ENCODE measurements at regions not wholly inside any gene's neighbourhood (a gene's known extent, or its start where the extent isn't known, plus 50 kb on each side); places are given as distances from the start of the nearest gene placed in this dataset.

DNA sequence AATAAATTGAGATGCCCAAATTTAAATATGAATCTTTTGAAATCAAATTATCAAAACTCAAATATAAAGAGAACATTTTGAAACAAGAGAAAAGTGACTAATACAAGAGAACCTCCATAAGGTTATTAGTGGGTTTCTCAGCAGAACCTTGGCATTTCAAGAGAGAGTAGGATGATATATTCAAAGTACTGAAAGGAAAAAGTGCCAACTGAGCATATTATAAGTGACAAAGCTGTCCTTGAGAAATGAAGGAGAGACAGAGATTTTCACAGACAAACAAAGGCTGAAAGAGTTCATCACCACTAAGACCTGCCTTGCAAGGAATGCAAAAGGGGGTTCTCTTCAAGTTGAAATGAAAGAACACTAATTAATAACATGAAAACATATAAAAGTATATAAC, 366.0 kb downstream of the HINT1 start:
- no peaks in the 10 kb centered on the region for H3K36me3 ChIP-seq (replicated peaks in 1 of 2; ENCODE audit: control insufficient read depth in 1 of 2, insufficient read depth in 2 of 2, low read length in 1 of 2)
- POLR2A ChIA-PET, result no interaction called here

DNA sequence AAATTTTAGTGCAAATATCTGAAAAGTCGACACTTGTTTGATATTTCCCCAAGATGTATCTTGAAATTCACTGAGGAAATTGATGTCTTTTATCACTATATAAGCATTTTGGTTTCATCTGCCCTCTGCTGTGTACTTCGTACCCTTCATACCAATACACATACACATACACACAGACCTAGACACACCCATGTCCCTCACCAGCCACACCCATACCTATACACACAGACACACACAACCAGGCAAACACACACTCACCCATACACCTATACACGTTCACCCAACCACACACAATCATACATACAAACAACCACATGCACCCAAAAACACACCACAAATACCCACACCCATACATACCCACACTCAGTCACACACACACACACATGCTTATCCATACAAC, 367.8 kb downstream of the HINT1 start:
- no peaks in the 10 kb centered on the region for H3K4me1 ChIP-seq (ENCODE audit: control insufficient read depth in 1 of 2, insufficient read depth in 2 of 2, low read depth in 1 of 2, low read length in 1 of 2)
- no peaks in the 10 kb centered on the region for H3K9me3 ChIP-seq
- H4K20me1 ChIP-seq (ENCODE audit: insufficient read depth), result no peaks in the 10 kb centered on the region
- no peaks in the 10 kb centered on the region for H3K79me2 ChIP-seq (ENCODE audit: insufficient read depth)
- TF ChIP-seq NRF1 (IDR thresholded peaks at IDR 0.05; ENCODE audit: low read depth, low read length), result no peak
- TF ChIP-seq, protein P1, sequence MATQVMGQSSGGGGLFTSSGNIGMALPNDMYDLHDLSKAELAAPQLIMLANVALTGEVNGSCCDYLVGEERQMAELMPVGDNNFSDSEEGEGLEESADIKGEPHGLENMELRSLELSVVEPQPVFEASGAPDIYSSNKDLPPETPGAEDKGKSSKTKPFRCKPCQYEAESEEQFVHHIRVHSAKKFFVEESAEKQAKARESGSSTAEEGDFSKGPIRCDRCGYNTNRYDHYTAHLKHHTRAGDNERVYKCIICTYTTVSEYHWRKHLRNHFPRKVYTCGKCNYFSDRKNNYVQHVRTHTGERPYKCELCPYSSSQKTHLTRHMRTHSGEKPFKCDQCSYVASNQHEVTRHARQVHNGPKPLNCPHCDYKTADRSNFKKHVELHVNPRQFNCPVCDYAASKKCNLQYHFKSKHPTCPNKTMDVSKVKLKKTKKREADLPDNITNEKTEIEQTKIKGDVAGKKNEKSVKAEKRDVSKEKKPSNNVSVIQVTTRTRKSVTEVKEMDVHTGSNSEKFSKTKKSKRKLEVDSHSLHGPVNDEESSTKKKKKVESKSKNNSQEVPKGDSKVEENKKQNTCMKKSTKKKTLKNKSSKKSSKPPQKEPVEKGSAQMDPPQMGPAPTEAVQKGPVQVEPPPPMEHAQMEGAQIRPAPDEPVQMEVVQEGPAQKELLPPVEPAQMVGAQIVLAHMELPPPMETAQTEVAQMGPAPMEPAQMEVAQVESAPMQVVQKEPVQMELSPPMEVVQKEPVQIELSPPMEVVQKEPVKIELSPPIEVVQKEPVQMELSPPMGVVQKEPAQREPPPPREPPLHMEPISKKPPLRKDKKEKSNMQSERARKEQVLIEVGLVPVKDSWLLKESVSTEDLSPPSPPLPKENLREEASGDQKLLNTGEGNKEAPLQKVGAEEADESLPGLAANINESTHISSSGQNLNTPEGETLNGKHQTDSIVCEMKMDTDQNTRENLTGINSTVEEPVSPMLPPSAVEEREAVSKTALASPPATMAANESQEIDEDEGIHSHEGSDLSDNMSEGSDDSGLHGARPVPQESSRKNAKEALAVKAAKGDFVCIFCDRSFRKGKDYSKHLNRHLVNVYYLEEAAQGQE (IDR thresholded peaks at IDR 0.05; ENCODE audit: low read depth, low read length), result no peak
- TF ChIP-seq SIN3A (IDR thresholded peaks at IDR 0.05; ENCODE audit: borderline replicate concordance, low read depth, low read length), result no peak
- TF ChIP-seq RXRA (IDR thresholded peaks at IDR 0.05; ENCODE audit: borderline replicate concordance, low read depth), result no peak
- TF ChIP-seq, protein P2, sequence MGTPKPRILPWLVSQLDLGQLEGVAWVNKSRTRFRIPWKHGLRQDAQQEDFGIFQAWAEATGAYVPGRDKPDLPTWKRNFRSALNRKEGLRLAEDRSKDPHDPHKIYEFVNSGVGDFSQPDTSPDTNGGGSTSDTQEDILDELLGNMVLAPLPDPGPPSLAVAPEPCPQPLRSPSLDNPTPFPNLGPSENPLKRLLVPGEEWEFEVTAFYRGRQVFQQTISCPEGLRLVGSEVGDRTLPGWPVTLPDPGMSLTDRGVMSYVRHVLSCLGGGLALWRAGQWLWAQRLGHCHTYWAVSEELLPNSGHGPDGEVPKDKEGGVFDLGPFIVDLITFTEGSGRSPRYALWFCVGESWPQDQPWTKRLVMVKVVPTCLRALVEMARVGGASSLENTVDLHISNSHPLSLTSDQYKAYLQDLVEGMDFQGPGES (IDR thresholded peaks at IDR 0.05; ENCODE audit: low read depth, low read length), result no peak
- TF ChIP-seq, protein P3, sequence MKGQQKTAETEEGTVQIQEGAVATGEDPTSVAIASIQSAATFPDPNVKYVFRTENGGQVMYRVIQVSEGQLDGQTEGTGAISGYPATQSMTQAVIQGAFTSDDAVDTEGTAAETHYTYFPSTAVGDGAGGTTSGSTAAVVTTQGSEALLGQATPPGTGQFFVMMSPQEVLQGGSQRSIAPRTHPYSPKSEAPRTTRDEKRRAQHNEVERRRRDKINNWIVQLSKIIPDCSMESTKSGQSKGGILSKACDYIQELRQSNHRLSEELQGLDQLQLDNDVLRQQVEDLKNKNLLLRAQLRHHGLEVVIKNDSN (IDR thresholded peaks at IDR 0.05; ENCODE audit: borderline replicate concordance, low read depth), result no peak
- TF ChIP-seq TEAD4 (IDR thresholded peaks at IDR 0.05; ENCODE audit: borderline replicate concordance, insufficient read depth), result no peak
- H3K27ac ChIP-seq (ENCODE audit: low read depth in 2 of 2, low read length in 1 of 2), result no peak overlapping the region
- 7% methylated on average over 3 of the region's 3 CpGs for WGBS (ENCODE audit: low lambda C conversion rate)
- ChIA-PET POLR2A (no interaction called here), CTCF (no interaction called here)
- DNase-seq, result no peak
- H2AFZ ChIP-seq (ENCODE audit: low read depth), result no peak overlapping the region
- no peaks in the 10 kb centered on the region for H3K27me3 ChIP-seq (ENCODE audit: insufficient read depth)
- H3K4me3 ChIP-seq (ENCODE audit: low read depth in 2 of 2, low read length in 1 of 2), result no peak overlapping the region
- H3K4me2 ChIP-seq, result no peak overlapping the region
- H3K9me2 ChIP-seq, result 0 out of 2 replicates have a peak, but pooled peaks cover 4% of the 10 kb centered on the region
- H3F3A ChIP-seq (replicated peaks; ENCODE audit: insufficient read depth), result no peaks in the 10 kb centered on the region
- no peaks in the 10 kb centered on the region for H3K36me3 ChIP-seq (replicated peaks in 1 of 2; ENCODE audit: control insufficient read depth in 1 of 2, insufficient read depth in 2 of 2, low read length in 1 of 2)
- no peak overlapping the region for H3K9ac ChIP-seq

More for the DNA sequence above, 366.0 kb downstream of the HINT1 start:
- no peak overlapping the region for H3K27ac ChIP-seq (ENCODE audit: low read depth in 2 of 2, low read length in 1 of 2)
- H3K4me1 ChIP-seq (ENCODE audit: control insufficient read depth in 1 of 2, insufficient read depth in 2 of 2, low read depth in 1 of 2, low read length in 1 of 2), result no peaks in the 10 kb centered on the region
- H4K20me1 ChIP-seq (ENCODE audit: insufficient read depth), result no peaks in the 10 kb centered on the region
- no peaks in the 10 kb centered on the region for H3K9me3 ChIP-seq
- CTCF ChIA-PET, result no interaction called here
- no peak for DNase-seq
- H3K4me2 ChIP-seq, result no peak overlapping the region
- H2AFZ ChIP-seq (ENCODE audit: low read depth), result no peak overlapping the region
- no peaks in the 10 kb centered on the region for H3K27me3 ChIP-seq (ENCODE audit: insufficient read depth)
- H3K79me2 ChIP-seq (ENCODE audit: insufficient read depth), result no peaks in the 10 kb centered on the region
- H3F3A ChIP-seq (replicated peaks; ENCODE audit: insufficient read depth), result no peaks in the 10 kb centered on the region
- H3K9ac ChIP-seq, result no peak overlapping the region
- H3K9me2 ChIP-seq, result 0 out of 2 replicates have a peak, but pooled peaks cover 4% of the 10 kb centered on the region
- no peak overlapping the region for H3K4me3 ChIP-seq (ENCODE audit: low read depth in 2 of 2, low read length in 1 of 2)
- TF ChIP-seq NRF1 (IDR thresholded peaks at IDR 0.05; ENCODE audit: low read depth, low read length) (no peak), EP300 (IDR thresholded peaks at IDR 0.05; ENCODE audit: borderline replicate concordance in 1 of 2, low read depth in 1 of 2, low read length in 1 of 2) (no peak), GABPA (IDR thresholded peaks at IDR 0.05; ENCODE audit: low read depth) (no peak), MXI1 (IDR thresholded peaks at IDR 0.05; ENCODE audit: low read depth, low read length) (no peak), FOXM1 (IDR thresholded peaks at IDR 0.05; ENCODE audit: low read depth) (no peak), TAF1 (IDR thresholded peaks at IDR 0.05; ENCODE audit: borderline replicate concordance, low read depth, low read length) (no peak), FOXJ3 (CRISPR knock-in tag; IDR thresholded peaks at IDR 0.05) (no peak), POLR2AphosphoS5 (IDR thresholded peaks at IDR 0.05; ENCODE audit: low read depth, low read length) (no peak), NFIC (IDR thresholded peaks at IDR 0.05; ENCODE audit: borderline replicate concordance) (no peak), TEAD4 (IDR thresholded peaks at IDR 0.05; ENCODE audit: borderline replicate concordance, insufficient read depth) (no peak), YY1 (IDR thresholded peaks at IDR 0.05; ENCODE audit: low read depth) (no peak)
- TF ChIP-seq, protein P3 (IDR thresholded peaks at IDR 0.05; ENCODE audit: borderline replicate concordance, low read depth), result no peak
- TF ChIP-seq, protein P4, sequence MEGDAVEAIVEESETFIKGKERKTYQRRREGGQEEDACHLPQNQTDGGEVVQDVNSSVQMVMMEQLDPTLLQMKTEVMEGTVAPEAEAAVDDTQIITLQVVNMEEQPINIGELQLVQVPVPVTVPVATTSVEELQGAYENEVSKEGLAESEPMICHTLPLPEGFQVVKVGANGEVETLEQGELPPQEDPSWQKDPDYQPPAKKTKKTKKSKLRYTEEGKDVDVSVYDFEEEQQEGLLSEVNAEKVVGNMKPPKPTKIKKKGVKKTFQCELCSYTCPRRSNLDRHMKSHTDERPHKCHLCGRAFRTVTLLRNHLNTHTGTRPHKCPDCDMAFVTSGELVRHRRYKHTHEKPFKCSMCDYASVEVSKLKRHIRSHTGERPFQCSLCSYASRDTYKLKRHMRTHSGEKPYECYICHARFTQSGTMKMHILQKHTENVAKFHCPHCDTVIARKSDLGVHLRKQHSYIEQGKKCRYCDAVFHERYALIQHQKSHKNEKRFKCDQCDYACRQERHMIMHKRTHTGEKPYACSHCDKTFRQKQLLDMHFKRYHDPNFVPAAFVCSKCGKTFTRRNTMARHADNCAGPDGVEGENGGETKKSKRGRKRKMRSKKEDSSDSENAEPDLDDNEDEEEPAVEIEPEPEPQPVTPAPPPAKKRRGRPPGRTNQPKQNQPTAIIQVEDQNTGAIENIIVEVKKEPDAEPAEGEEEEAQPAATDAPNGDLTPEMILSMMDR (IDR thresholded peaks at IDR 0.05), result no peak
